Lower leg skin (tissue), 4 donors: ENCODE measurements at regions not wholly inside any gene's neighbourhood (a gene's known extent, or its start where the extent isn't known, plus 50 kb on each side); places are given as distances from the start of the nearest gene placed in this dataset.
A peak's percentile ranks its signal among the peaks of the same experiment; 100 is the strongest.

ENCODE experiments used
- DNase-seq, 2 donors: peaks; one replicate each; pipeline ENCODE4 v3.0.0-alpha.2; 2019; ENCODE audit warnings: low spot score in 2 of 2
- H3K4me3 ChIP-seq: fragments of 200-600 bp; sonication (generic); 2 replicates; pipeline ENCODE4 v1.5.1; 2017; ENCODE audit warnings: mild to moderate bottlenecking, low read depth; ENCODE audit not compliant: poor library complexity, severe bottlenecking
- POLR2A ChIP-seq, 2 donors: fragments of 450-650 bp; IDR thresholded peaks; one replicate each; pipeline ENCODE4 v1.6.1; 2016 to 2017; ENCODE audit warnings: antibody characterized with exemption in 2 of 2, mild to moderate bottlenecking in 1 of 2, moderate library complexity in 1 of 2
- WGBS, 2 donors: methylation state at CpG; one replicate each; pipeline ENCODE4 v1.1.5; 2018; 5-methylcytosine and 5-hydroxymethylcytosine counted together
- intact Hi-C: fragments of 100-400 bp; cut with DNase I; formaldehyde crosslinking; loops from one replicate; pipeline ENCODE4 v1.15.0; 2023; ENCODE audit warnings: low total_unique reads
- TF ChIP-seq, protein P1 (sequence below), 3 donors: fragments of 450-650 bp; IDR thresholded peaks; one replicate each; pipeline ENCODE4 v1.5.1; 2016; ENCODE audit warnings: antibody characterized with exemption in 3 of 3, mild to moderate bottlenecking in 3 of 3, moderate library complexity in 2 of 3

DNA sequence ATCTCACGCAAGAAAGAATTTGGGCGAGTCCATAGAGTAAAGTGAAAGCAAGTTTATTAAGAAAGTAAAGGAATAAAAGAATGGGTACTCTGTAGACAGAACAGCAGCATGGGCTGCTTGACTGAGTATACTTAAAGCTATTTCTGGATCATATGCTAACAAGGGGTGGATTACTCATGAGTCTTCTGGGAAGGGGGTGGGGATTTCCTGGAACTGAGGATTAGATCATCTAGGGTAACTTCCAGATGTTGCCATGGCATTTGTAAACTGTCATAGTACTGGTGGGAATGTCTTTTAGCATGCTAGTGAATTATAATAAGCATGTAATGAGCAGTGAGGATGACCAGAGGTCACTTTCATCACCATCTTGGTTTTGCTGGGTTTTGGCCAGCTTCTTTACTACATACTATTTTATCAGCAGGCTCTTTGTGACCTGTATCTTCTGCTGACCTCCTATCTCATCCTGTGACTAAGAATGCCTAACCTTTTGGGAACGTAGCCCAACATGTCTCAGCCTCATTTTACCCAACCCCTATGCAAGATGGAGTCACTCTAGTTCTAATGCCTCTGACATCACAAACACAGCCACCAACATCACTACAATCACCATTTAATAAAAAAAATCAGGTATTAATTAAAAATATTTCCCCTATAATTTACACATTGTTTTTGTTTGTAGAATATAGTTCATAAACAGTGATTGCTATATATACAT is 890.7 kb upstream of the EPHA6 start:
- no peak for TF ChIP-seq POLR2A (IDR thresholded peaks at IDR 0.05)
- TF ChIP-seq, protein P1, sequence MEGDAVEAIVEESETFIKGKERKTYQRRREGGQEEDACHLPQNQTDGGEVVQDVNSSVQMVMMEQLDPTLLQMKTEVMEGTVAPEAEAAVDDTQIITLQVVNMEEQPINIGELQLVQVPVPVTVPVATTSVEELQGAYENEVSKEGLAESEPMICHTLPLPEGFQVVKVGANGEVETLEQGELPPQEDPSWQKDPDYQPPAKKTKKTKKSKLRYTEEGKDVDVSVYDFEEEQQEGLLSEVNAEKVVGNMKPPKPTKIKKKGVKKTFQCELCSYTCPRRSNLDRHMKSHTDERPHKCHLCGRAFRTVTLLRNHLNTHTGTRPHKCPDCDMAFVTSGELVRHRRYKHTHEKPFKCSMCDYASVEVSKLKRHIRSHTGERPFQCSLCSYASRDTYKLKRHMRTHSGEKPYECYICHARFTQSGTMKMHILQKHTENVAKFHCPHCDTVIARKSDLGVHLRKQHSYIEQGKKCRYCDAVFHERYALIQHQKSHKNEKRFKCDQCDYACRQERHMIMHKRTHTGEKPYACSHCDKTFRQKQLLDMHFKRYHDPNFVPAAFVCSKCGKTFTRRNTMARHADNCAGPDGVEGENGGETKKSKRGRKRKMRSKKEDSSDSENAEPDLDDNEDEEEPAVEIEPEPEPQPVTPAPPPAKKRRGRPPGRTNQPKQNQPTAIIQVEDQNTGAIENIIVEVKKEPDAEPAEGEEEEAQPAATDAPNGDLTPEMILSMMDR (IDR thresholded peaks at IDR 0.05), result no peak
- 27% methylated on average over 3 of the region's 3 CpGs for WGBS, 2 donors

DNA sequence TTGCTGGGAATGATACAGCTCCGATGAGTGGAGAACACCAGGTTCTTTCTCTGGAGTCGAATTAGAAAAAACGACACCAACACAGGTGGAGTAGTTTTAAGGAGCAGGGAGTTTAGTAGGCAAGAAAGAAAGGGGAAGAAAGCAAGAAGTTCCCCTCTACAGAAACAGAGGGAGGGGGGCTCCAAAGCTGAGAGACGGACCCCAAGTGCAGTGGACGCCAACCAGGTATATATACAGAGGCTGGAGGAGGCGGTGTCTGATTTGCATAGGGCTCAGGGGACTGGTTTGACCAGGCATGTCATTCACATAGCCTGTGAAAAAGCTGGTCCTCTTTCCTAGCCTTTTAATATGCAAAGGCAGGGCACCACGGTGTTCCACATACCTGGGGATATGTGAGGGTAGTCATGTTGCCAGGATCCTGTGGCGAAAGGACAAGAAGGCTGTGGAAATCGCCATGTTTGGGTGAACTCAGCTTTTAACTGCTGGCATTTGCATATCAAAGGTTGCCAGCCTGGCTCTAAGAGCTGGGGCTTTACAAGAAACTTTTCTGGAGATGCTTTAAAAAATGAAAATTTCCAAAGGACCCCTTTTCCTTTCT is 887.4 kb upstream of the EPHA6 start:
- intact Hi-C loops, result no loop called here
- WGBS, 2 donors, result 65 to 69% methylated on average over 9 of the region's 9 CpGs
- H3K4me3 ChIP-seq, result no peak overlapping the region
- no peak for DNase-seq
- TF ChIP-seq, protein P1 (IDR thresholded peaks at IDR 0.05), result no peak
- no peak for TF ChIP-seq POLR2A (IDR thresholded peaks at IDR 0.05)

More for the DNA sequence above, 890.7 kb upstream of the EPHA6 start:
- DNase-seq, result peak in 1 of 2 donors; percentile 58
- no peak overlapping the region for H3K4me3 ChIP-seq
- intact Hi-C loops, result no loop called here

DNA sequence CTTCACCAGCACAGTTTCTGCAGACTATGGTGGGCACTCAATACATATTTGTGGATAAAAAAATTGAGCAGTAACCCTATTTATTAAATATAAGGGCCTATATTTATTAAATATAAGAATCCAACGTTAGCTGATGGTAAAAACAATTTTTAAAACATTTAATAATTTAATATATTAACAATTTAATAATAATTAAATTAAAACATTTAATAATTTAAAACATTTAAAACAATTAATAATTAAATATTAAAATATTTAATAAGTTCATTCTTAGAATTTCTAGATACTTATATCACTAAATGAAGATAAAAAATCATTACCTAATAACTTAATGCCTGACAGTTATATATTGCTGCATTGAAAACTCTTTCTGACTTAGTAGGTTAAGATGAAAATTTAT is 880.2 kb upstream of the EPHA6 start:
- 77 to 80% methylated on average over 1 of the region's 1 CpG for WGBS, 2 donors
- intact Hi-C loops, result no loop called here

DNA sequence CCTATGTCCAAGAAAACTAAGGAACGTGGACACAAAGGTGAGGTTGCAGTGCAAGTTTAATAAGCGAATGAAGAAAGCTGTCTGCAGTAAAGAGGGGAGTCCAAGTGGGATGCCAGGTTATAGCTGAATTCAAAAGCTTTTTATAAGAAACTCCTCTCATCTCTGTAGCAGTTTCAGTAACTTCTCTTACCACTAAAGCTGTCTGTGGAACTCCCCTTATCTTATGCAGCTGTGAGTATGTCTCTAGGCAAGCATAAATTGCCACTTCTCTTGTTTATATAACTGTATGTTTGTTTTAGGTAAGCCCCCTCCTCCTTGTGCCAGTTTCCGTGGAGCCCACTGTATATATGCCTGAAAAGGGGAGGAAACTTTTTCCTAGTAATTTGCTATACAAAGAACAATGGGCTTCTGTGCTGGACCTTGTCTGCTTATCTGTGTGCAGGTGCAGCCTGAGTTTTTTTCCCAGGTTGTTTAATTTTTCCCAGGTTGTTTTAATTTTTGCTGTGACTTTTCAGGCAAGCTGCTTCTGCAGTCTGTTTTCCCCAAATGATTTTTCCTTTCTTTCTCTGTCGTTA is 875.1 kb upstream of the EPHA6 start:
- no peak for TF ChIP-seq POLR2A (IDR thresholded peaks at IDR 0.05)
- TF ChIP-seq, protein P1 (IDR thresholded peaks at IDR 0.05), result no peak

More for the DNA sequence above, 880.2 kb upstream of the EPHA6 start:
- no peak overlapping the region for H3K4me3 ChIP-seq
- TF ChIP-seq POLR2A (IDR thresholded peaks at IDR 0.05), result no peak
- TF ChIP-seq, protein P1 (IDR thresholded peaks at IDR 0.05), result no peak
- DNase-seq, result no peak

DNA sequence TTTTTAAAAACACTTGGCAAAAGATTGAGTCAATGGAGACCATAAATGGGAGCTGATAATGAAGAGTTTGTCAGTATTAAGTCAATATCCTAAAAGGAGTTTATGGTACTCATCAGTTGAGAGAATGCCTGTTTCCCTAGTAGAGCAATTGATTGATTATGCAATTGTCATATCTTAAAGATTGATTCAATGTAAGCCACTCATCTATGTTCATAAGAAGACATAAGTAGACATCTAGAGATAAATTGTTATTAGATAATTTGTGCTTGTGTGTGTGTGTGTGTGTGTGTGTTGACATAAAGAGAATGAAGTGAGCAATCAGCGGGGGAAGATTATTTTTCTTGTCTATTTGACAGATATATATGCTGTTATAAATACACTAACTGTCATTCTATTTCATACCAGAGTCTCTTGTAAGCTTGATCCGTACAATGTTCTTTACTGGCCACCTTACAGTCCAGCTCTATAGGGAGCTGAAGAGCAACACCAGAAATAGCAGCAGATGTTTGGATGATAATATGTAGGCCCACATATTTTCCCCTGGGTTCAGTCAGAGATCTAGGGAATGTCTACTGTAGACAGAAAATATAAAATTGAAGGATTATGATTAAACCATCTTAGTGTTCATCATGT is 848.6 kb upstream of the EPHA6 start:
- intact Hi-C loops, result no loop called here
- TF ChIP-seq POLR2A (IDR thresholded peaks at IDR 0.05), result no peak
- TF ChIP-seq, protein P1 (IDR thresholded peaks at IDR 0.05), result no peak
- no peak for DNase-seq
- H3K4me3 ChIP-seq, result no peak overlapping the region
- 79 to 89% methylated on average over 2 of the region's 2 CpGs for WGBS, 2 donors

More for the DNA sequence above, 875.1 kb upstream of the EPHA6 start:
- 66 to 73% methylated on average over 4 of the region's 4 CpGs for WGBS, 2 donors
- no peak for DNase-seq
- intact Hi-C loops, result no loop called here
- no peak overlapping the region for H3K4me3 ChIP-seq
